ENCODE measurements at regions not wholly inside any gene's neighbourhood (a gene's known extent, or its start where the extent isn't known, plus 50 kb on each side); places are given as distances from the start of the nearest gene placed in this dataset.

- Histone ChIP-seq H3K27me3 (ENCODE audit: insufficient read depth, low read depth, severe bottlenecking) (no peaks in the 10 kb centered on the region), H3K9me3 (ENCODE audit: severe bottlenecking) (no peaks in the 10 kb centered on the region), H3K4me3 (ENCODE audit: low read depth, low read length) (no peak overlapping the region), H3K36me3 (no peaks in the 10 kb centered on the region), H3K27ac (no peak overlapping the region)
- TF ChIP-seq CTCF (IDR thresholded peaks at IDR 0.05; ENCODE audit: low read depth, low read length): no peak
- DNase-seq: no peak
These were observed 511.4 kb upstream of the TPK1 start for GRCh38 chr7:145347271-145347670.

- H3K27ac ChIP-seq: no peak overlapping the region
- H3K36me3 ChIP-seq: no peaks in the 10 kb centered on the region
- no peak for DNase-seq
- no peaks in the 10 kb centered on the region for H3K27me3 ChIP-seq (ENCODE audit: insufficient read depth, low read depth, severe bottlenecking)
- H3K9me3 ChIP-seq (ENCODE audit: severe bottlenecking): no peaks in the 10 kb centered on the region
- TF ChIP-seq CTCF (IDR thresholded peaks at IDR 0.05; ENCODE audit: low read depth, low read length): no peak
- no peak overlapping the region for H3K4me3 ChIP-seq (ENCODE audit: low read depth, low read length)
These were observed 503.5 kb upstream of the TPK1 start for GRCh38 chr7:145339319-145339718.

- H3K27me3 ChIP-seq (ENCODE audit: insufficient read depth, low read depth, severe bottlenecking): no peaks in the 10 kb centered on the region
These were observed 495.7 kb upstream of the TPK1 start for GRCh38 chr7:145331522-145331921.

GRCh38 chr7:145331076-145331475, 495.2 kb upstream of the TPK1 start:
- Histone ChIP-seq H3K27me3 (ENCODE audit: insufficient read depth, low read depth, severe bottlenecking) (no peaks in the 10 kb centered on the region), H3K4me3 (ENCODE audit: low read depth, low read length) (no peak overlapping the region)

More at GRCh38 chr7:145331522-145331921, 495.7 kb upstream of the TPK1 start:
- TF ChIP-seq CTCF (IDR thresholded peaks at IDR 0.05; ENCODE audit: low read depth, low read length): no peak
- H3K4me3 ChIP-seq (ENCODE audit: low read depth, low read length): no peak overlapping the region
- no peaks in the 10 kb centered on the region for H3K9me3 ChIP-seq (ENCODE audit: severe bottlenecking)
- no peaks in the 10 kb centered on the region for H3K36me3 ChIP-seq
- no peak for DNase-seq
- H3K27ac ChIP-seq: no peak overlapping the region

GRCh38 chr7:145327646-145328045, 491.8 kb upstream of the TPK1 start:
- H3K9me3 ChIP-seq (ENCODE audit: severe bottlenecking): no peaks in the 10 kb centered on the region
- H3K36me3 ChIP-seq: no peaks in the 10 kb centered on the region
- H3K27ac ChIP-seq: no peak overlapping the region
- no peak for TF ChIP-seq CTCF (IDR thresholded peaks at IDR 0.05; ENCODE audit: low read depth, low read length)
- H3K4me3 ChIP-seq (ENCODE audit: low read depth, low read length): no peak overlapping the region
- DNase-seq: no peak
- H3K27me3 ChIP-seq (ENCODE audit: insufficient read depth, low read depth, severe bottlenecking): no peaks in the 10 kb centered on the region

More at GRCh38 chr7:145331076-145331475, 495.2 kb upstream of the TPK1 start:
- no peak for TF ChIP-seq CTCF (IDR thresholded peaks at IDR 0.05; ENCODE audit: low read depth, low read length)
- DNase-seq: no peak
- Histone ChIP-seq H3K36me3 (no peaks in the 10 kb centered on the region), H3K9me3 (ENCODE audit: severe bottlenecking) (no peaks in the 10 kb centered on the region), H3K27ac (no peak overlapping the region)

GRCh38 chr7:145324081-145324480, 488.2 kb upstream of the TPK1 start:
- Histone ChIP-seq H3K36me3 (no peaks in the 10 kb centered on the region), H3K27me3 (ENCODE audit: insufficient read depth, low read depth, severe bottlenecking) (no peaks in the 10 kb centered on the region), H3K4me3 (ENCODE audit: low read depth, low read length) (no peak overlapping the region), H3K27ac (no peak overlapping the region), H3K9me3 (ENCODE audit: severe bottlenecking) (no peaks in the 10 kb centered on the region)
- no peak for TF ChIP-seq CTCF (IDR thresholded peaks at IDR 0.05; ENCODE audit: low read depth, low read length)
- no peak for DNase-seq

Data from WERI-Rb-1 (cell line).